Ovary (tissue), 7 donors: ENCODE measurements at regions not wholly inside any gene's neighbourhood (a gene's known extent, or its start where the extent isn't known, plus 50 kb on each side); places are given as distances from the start of the nearest gene placed in this dataset.

Source experiments
- DNase-seq, 5 donors: peaks; one replicate each; pipeline ENCODE4 v3.0.0-alpha.2; 2019 to 2020
- H3K27ac ChIP-seq, 2 donors: fragments of 200-600 bp; one replicate each; pipeline versions ENCODE4 v1.5.1 to v1.8.0; 2019 to 2022
- H3K27me3 ChIP-seq: fragments of 200-600 bp; one replicate; pipeline ENCODE4 v1.8.0; 2022
- H3K36me3 ChIP-seq: fragments of 200-600 bp; sonication (generic); one replicate; pipeline ENCODE4 v1.5.1; 2019
- H3K4me1 ChIP-seq: one replicate; pipeline ENCODE4 v1.8.1; 2013; ENCODE audit warnings: mild to moderate bottlenecking, moderate library complexity; ENCODE audit not compliant: insufficient read depth
- H3K4me3 ChIP-seq: fragments of 200-600 bp; sonication (generic); one replicate; pipeline ENCODE4 v1.5.1; 2017
- H3K9me3 ChIP-seq, 2 donors: fragments of 200-600 bp in 1 of 2; sonication (generic) in 1 of 2; one replicate each; pipeline versions ENCODE4 v1.5.1 to v1.8.1; 2013 to 2019; ENCODE audit warnings: mild to moderate bottlenecking in 1 of 2, moderate library complexity in 1 of 2
- EP300 ChIP-seq: sonication (generic); formaldehyde crosslinking; IDR thresholded peaks from one replicate; pipeline ENCODE4 v1.6.1; 2017; ENCODE audit warnings: antibody characterized with exemption
- POLR2A ChIP-seq: fragments of 450-650 bp; IDR thresholded peaks from one replicate; pipeline ENCODE4 v1.6.1; 2017; ENCODE audit warnings: antibody characterized with exemption, mild to moderate bottlenecking, moderate library complexity
- WGBS, 3 donors: extraction: QIAGEN DNeasy Blood & Tissue Kit in 1 of 3; methylation state at CpG; one replicate each; pipeline versions ENCODE4 v1.1.5 to v1.1.7; 2013 to 2017; 5-methylcytosine and 5-hydroxymethylcytosine counted together
- intact Hi-C, 4 donors: fragments of 100-400 bp; cut with DNase I; formaldehyde crosslinking; loops; one replicate each; pipeline versions ENCODE4 v1.11.0 to v1.15.1; 2022 to 2023
- TF ChIP-seq, protein P1 (sequence below), 3 donors: fragments of 450-650 bp in 2 of 3; fragments of 200-600 bp in 1 of 3; IDR thresholded peaks; one replicate each; pipeline versions ENCODE4 v1.5.1 to v1.8.0; 2016 to 2022; ENCODE audit warnings: antibody characterized with exemption in 3 of 3, mild to moderate bottlenecking in 1 of 3
- donor health status: DM: no; HTN: no; CAD: no; lungs with moderate emphysema.
- donor health status: DM: no; HTN: no; CAD: no.
- donor health status: Bipolar disorder and iron deficiency.
- donor health status: DM: no; HTN: no; CAD: no.
- donor health status: DM: yes; HTN: yes; CAD: no.

DNA sequence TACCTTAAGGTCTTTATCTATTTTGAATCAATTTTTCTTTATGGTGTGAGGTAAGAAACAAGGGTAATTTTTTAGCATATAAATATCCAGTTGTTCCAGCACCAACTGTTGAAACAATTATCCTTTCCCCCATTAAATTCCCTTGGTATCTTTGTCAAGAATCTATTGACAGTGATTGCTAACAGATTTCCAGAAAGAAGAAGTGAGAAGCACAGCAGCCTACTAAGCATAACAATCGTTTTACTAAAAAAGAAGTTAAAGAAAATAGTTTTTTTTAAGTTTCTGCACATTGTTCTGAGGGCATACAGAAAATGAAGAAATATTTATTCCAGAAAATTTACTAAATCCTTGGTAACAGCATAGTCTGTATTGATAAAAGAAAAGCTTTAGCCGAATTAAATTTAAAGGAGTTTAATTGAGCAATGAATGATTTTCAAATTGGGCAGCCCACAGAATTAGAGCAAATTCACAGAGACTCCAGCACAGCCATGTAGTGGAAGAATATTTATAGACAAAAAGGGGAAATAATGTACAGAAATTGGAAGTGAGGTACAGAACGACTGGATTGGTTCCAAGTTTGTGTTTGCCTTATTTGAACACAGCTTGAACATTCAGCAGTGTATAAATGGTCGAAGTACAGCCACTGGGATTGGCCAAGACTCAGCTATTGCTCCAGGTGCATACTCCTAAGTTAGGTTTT lies 97.9 kb upstream of the UST start:
- TF ChIP-seq, protein P1, sequence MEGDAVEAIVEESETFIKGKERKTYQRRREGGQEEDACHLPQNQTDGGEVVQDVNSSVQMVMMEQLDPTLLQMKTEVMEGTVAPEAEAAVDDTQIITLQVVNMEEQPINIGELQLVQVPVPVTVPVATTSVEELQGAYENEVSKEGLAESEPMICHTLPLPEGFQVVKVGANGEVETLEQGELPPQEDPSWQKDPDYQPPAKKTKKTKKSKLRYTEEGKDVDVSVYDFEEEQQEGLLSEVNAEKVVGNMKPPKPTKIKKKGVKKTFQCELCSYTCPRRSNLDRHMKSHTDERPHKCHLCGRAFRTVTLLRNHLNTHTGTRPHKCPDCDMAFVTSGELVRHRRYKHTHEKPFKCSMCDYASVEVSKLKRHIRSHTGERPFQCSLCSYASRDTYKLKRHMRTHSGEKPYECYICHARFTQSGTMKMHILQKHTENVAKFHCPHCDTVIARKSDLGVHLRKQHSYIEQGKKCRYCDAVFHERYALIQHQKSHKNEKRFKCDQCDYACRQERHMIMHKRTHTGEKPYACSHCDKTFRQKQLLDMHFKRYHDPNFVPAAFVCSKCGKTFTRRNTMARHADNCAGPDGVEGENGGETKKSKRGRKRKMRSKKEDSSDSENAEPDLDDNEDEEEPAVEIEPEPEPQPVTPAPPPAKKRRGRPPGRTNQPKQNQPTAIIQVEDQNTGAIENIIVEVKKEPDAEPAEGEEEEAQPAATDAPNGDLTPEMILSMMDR (IDR thresholded peaks at IDR 0.05): no peak
- no peak for TF ChIP-seq EP300
- TF ChIP-seq POLR2A: no peak
- Histone ChIP-seq H3K27me3 (no peaks in the 10 kb centered on the region), H3K4me1 (no peaks in the 10 kb centered on the region), H3K36me3 (no peaks in the 10 kb centered on the region), H3K4me3 (no peak overlapping the region), H3K27ac (no peak overlapping the region), H3K9me3 (no peaks in the 10 kb centered on the region)
- intact Hi-C loops: no loop called here
- 59 to 69% (median 62%) methylated on average over 4 of the region's 4 CpGs for WGBS, 3 donors
- DNase-seq: no peak

DNA sequence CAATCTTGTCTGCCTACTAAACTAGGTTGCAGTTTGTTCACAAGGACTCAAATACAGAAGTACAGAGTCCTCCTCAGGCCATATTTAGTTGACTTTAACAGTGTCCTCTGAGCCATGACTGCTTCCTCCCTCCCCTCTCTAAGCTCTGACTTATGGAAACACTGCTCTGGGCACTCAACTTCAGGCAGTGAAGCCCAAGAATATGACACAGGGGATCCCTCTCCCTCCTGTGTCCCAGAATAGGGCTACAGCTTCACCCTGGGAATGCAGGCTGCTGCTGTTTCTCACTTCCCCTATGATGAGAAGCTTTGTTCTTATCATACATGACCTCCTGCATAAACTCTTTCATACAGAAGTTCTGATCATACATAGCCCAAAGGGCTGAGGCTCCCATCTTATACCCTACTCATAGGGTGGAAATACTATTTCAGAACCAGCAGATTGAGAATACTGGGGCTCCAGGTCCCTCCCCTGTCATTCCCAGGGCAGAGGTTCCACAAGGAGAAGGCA lies 97.3 kb upstream of the UST start:
- no peaks in the 10 kb centered on the region for H3K27me3 ChIP-seq
- intact Hi-C loops: no loop called here
- H3K9me3 ChIP-seq: no peaks in the 10 kb centered on the region
- no peak overlapping the region for H3K4me3 ChIP-seq
- H3K4me1 ChIP-seq: no peaks in the 10 kb centered on the region
- TF ChIP-seq POLR2A: no peak
- no peak for TF ChIP-seq EP300
- TF ChIP-seq, protein P1 (IDR thresholded peaks at IDR 0.05): no peak
- no peak for DNase-seq
- H3K27ac ChIP-seq: no peak overlapping the region
- no peaks in the 10 kb centered on the region for H3K36me3 ChIP-seq

DNA sequence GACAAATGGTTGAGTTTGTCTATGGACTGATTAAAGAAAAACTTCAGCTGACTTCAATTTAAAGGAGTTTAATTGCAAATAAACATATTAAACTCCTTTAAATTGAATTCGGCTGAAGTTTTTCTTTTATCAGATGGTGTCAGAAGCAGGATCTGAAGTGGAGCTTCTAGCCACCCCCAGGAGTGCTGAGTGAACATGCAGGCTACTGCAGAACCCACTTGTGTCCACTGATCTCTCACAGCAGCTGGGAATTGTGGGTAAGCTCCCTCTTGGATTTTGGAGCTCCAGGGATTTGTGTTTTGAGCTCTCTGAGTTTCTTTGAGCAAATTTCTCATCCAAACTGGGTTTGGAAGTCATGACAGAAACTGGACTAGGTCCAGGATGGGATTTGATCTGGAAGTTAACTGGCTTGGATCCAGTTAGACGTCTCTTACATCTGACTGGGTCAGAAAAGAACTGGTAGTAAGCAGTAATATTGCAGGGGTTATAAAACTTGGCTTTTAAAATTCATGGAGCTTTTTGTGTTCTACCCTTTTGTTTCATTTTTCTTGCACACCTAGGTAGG lies 95.8 kb upstream of the UST start:
- DNase-seq: no peak
- Histone ChIP-seq H3K36me3 (no peaks in the 10 kb centered on the region), H3K4me3 (no peak overlapping the region), H3K27ac (no peak overlapping the region), H3K27me3 (no peaks in the 10 kb centered on the region), H3K4me1 (no peaks in the 10 kb centered on the region), H3K9me3 (no peaks in the 10 kb centered on the region)
- intact Hi-C loops: no loop called here
- TF ChIP-seq POLR2A (no peak), EP300 (no peak)
- TF ChIP-seq, protein P1 (IDR thresholded peaks at IDR 0.05): no peak
- WGBS, 3 donors: 40 to 49% (median 44%) methylated on average over 2 of the region's 2 CpGs

DNA sequence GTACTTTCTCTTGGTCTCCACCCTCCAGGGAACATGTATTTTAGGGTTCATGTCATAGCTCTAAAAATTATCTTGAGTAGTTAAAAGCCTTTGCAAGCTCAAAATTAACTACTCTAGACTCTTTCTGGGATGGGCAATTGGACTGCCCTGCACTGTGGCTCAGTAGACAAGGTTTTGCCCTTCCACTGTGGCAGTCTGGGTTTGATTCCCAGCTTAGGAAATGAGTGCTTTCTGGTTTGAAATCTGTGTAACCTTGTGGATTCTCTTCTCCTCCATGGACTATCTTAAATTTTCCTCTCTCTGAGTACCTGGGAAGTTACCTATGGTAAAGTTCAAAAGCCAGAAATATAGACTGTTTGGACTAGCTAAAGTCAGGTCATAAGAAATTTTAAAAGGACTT lies 94.6 kb upstream of the UST start:
- H3K4me3 ChIP-seq: no peak overlapping the region
- no peak overlapping the region for H3K27ac ChIP-seq
- H3K9me3 ChIP-seq: no peaks in the 10 kb centered on the region
- H3K27me3 ChIP-seq: no peaks in the 10 kb centered on the region
- H3K36me3 ChIP-seq: no peaks in the 10 kb centered on the region
- no peak for TF ChIP-seq EP300
- no peak for TF ChIP-seq POLR2A
- TF ChIP-seq, protein P1 (IDR thresholded peaks at IDR 0.05): no peak
- intact Hi-C loops: no loop called here
- no peaks in the 10 kb centered on the region for H3K4me1 ChIP-seq
- DNase-seq: no peak
